Loucy (cell line): ENCODE measurements at regions not wholly inside any gene's neighbourhood (a gene's known extent, or its start where the extent isn't known, plus 50 kb on each side); places are given as distances from the start of the nearest gene placed in this dataset.

ENCODE experiments used
- H2AFZ ChIP-seq: fragments of 200-600 bp; sonication (generic); 2 replicates; pipeline ENCODE4 v1.6.0; 2016; ENCODE audit warnings: antibody characterized with exemption, mild to moderate bottlenecking, low read length, moderate library complexity
- H3F3A ChIP-seq: fragments of 200-600 bp; 2 replicates; pipeline ENCODE4 v1.6.0; 2016; ENCODE audit warnings: antibody characterized with exemption, low read depth, mild to moderate bottlenecking
- H3K27me3 ChIP-seq: fragments of 200-600 bp; sonication (generic); 2 replicates; pipeline ENCODE4 v1.6.1; 2014; ENCODE audit warnings: low read length, mild to moderate bottlenecking; ENCODE audit not compliant: insufficient read depth, poor library complexity, severe bottlenecking
- H3K36me3 ChIP-seq: fragments of 200-600 bp; sonication (generic); 2 replicates; pipeline ENCODE4 v1.6.1; 2016; ENCODE audit warnings: low read length; ENCODE audit not compliant: insufficient read depth
- H3K4me1 ChIP-seq: fragments of 200-600 bp; sonication (generic); 2 replicates; pipeline ENCODE4 v1.5.1; 2014; ENCODE audit warnings: low read length, mild to moderate bottlenecking; ENCODE audit not compliant: insufficient read depth, poor library complexity, severe bottlenecking
- H3K4me2 ChIP-seq: fragments of 200-600 bp; sonication (generic); 2 replicates; pipeline ENCODE4 v1.6.0; 2014; ENCODE audit warnings: antibody characterized with exemption, low read length, low read depth, mild to moderate bottlenecking; ENCODE audit not compliant: poor library complexity, severe bottlenecking
- H3K4me3 ChIP-seq: fragments of 200-600 bp; sonication (generic); 2 replicates; pipeline ENCODE4 v1.5.1; 2014; ENCODE audit warnings: low read length, mild to moderate bottlenecking, mixed read lengths; ENCODE audit not compliant: poor library complexity, severe bottlenecking
- H3K79me2 ChIP-seq: fragments of 200-600 bp; sonication (generic); 2 replicates; pipeline ENCODE4 v1.6.1; 2014; ENCODE audit warnings: low read length; ENCODE audit not compliant: insufficient read depth
- H3K9ac ChIP-seq: fragments of 200-600 bp; sonication (generic); 2 replicates; pipeline ENCODE4 v1.6.0; 2014; ENCODE audit warnings: mild to moderate bottlenecking, low read depth, low read length, moderate library complexity; ENCODE audit not compliant: poor library complexity, severe bottlenecking
- H3K9me2 ChIP-seq: fragments of 200-600 bp; sonication (generic); replicated peaks from 2 replicates; pipeline ENCODE4 v1.6.1; 2016; ENCODE audit warnings: low read depth, low read length, mixed read lengths
- H3K9me3 ChIP-seq: fragments of 200-600 bp; sonication (generic); 2 replicates; pipeline ENCODE4 v1.6.1; 2014; ENCODE audit warnings: mild to moderate bottlenecking, antibody characterized with exemption, low read length, low read depth; ENCODE audit not compliant: insufficient read depth
- H4K20me1 ChIP-seq: fragments of 200-600 bp; sonication (generic); 2 replicates; pipeline ENCODE4 v1.6.0; 2014; ENCODE audit warnings: antibody characterized with exemption, low read length, mild to moderate bottlenecking; ENCODE audit not compliant: insufficient read depth, poor library complexity, severe bottlenecking
- CTCF ChIP-seq: fragments of 200-600 bp; sonication (generic); conservative IDR thresholded peaks from 2 replicates; pipeline ENCODE4 v1.5.1; 2014; ENCODE audit warnings: mild to moderate bottlenecking, antibody characterized with exemption, low read length
- EZH2phosphoT487 ChIP-seq: fragments of 200-600 bp; IDR thresholded peaks from 2 replicates; pipeline ENCODE4 v1.6.1; 2018; ENCODE audit warnings: antibody characterized with exemption, mild to moderate bottlenecking, moderate library complexity, borderline replicate concordance

- no peak overlapping the region for H2AFZ ChIP-seq
- no peak overlapping the region for H3K4me2 ChIP-seq
- H3K4me3 ChIP-seq: no peak overlapping the region
- peaks cover 2% of the 10 kb centered on the region; the same call in 1 of the 2 replicates for H3K9me3 ChIP-seq
- H3K27me3 ChIP-seq: no peaks in the 10 kb centered on the region
- no peaks in the 10 kb centered on the region for H3K36me3 ChIP-seq
- TF ChIP-seq EZH2phosphoT487: no peak
- TF ChIP-seq CTCF: no peak
- H3K9ac ChIP-seq: no peak overlapping the region
- H3F3A ChIP-seq: no peaks in the 10 kb centered on the region
- no peaks in the 10 kb centered on the region for H4K20me1 ChIP-seq
- no peaks in the 10 kb centered on the region for H3K79me2 ChIP-seq
- H3K9me2 ChIP-seq: no peaks in the 10 kb centered on the region
- no peaks in the 10 kb centered on the region for H3K4me1 ChIP-seq
These were observed 258.4 kb downstream of the BCL11A start for GRCh38 chr2:60294901-60295635.

GRCh38 chr2:60292242-60292641 is 261.2 kb downstream of the BCL11A start:
- no peaks in the 10 kb centered on the region for H3K36me3 ChIP-seq
- no peak overlapping the region for H3K4me3 ChIP-seq
- no peaks in the 10 kb centered on the region for H3K27me3 ChIP-seq
- no peak overlapping the region for H3K9ac ChIP-seq
- H3K4me2 ChIP-seq: no peak overlapping the region
- H3K4me1 ChIP-seq: no peaks in the 10 kb centered on the region
- no peak for TF ChIP-seq EZH2phosphoT487
- no peak for TF ChIP-seq CTCF
- H3F3A ChIP-seq: no peaks in the 10 kb centered on the region
- H3K79me2 ChIP-seq: no peaks in the 10 kb centered on the region
- H3K9me3 ChIP-seq: peaks cover 2% of the 10 kb centered on the region; the same call in 1 of the 2 replicates
- no peak overlapping the region for H2AFZ ChIP-seq
- H4K20me1 ChIP-seq: no peaks in the 10 kb centered on the region
- no peaks in the 10 kb centered on the region for H3K9me2 ChIP-seq

GRCh38 chr2:60290509-60290908 is 262.9 kb downstream of the BCL11A start:
- no peak overlapping the region for H2AFZ ChIP-seq
- no peaks in the 10 kb centered on the region for H3K36me3 ChIP-seq
- H3K9me3 ChIP-seq: peaks cover 2% of the 10 kb centered on the region; the same call in 1 of the 2 replicates
- no peaks in the 10 kb centered on the region for H3K4me1 ChIP-seq
- no peak overlapping the region for H3K4me2 ChIP-seq
- no peak for TF ChIP-seq CTCF
- TF ChIP-seq EZH2phosphoT487: no peak
- no peaks in the 10 kb centered on the region for H4K20me1 ChIP-seq
- H3K79me2 ChIP-seq: no peaks in the 10 kb centered on the region
- H3K9ac ChIP-seq: no peak overlapping the region
- no peaks in the 10 kb centered on the region for H3K27me3 ChIP-seq
- no peak overlapping the region for H3K4me3 ChIP-seq
- H3F3A ChIP-seq: no peaks in the 10 kb centered on the region
- no peaks in the 10 kb centered on the region for H3K9me2 ChIP-seq
